HepG2 (cell line): ENCODE measurements at regions not wholly inside any gene's neighbourhood (a gene's known extent, or its start where the extent isn't known, plus 50 kb on each side); places are given as distances from the start of the nearest gene placed in this dataset.

ENCODE experiments used
- ATAC-seq: fragments of 200-7000 bp; cut with Tn5 transposase; 3 replicates; pipeline ENCODE4 v1.9.1; 2020; ENCODE audit warnings: mild to moderate bottlenecking, moderate library complexity
- BruUV-seq: library from RNA; stranded (reverse); fragments of 400-500 nt; replicated peaks from 2 replicates; lab custom pipeline; 2021; lab: Mats Ljungman, UMichigan
- CTCF ChIA-PET: fragments of 300-600 bp; formaldehyde crosslinking; extraction: SDS; loops from one replicate; lab custom pipeline; 2021; ENCODE audit warnings: low total read pairs, inconsistent platforms, low intra/inter-chr PET ratio; lab: Yijun Ruan, JAX
- POLR2A ChIA-PET: fragments of 350-600 bp; sonication (Branson Sonifier 250); formaldehyde crosslinking; loops from one replicate; lab custom pipeline; 2020; ENCODE audit warnings: antibody characterized with exemption, inconsistent platforms; lab: Yijun Ruan, JAX
- DNase-seq: peaks from one replicate; pipeline ENCODE4 v3.0.0-alpha.2; 2015; ENCODE audit warnings: low spot score
- FAIRE-seq: peaks from 3 replicates; lab custom pipeline; 2011; peaks lifted over from hg19 to GRCh38; lab: Jason Lieb, UNC
- H2AFZ ChIP-seq: one replicate; pipeline ENCODE4 v1.6.1; 2011; ENCODE audit warnings: low read length, inconsistent platforms
- H3K27ac ChIP-seq: fragments of 300-600 bp; 3 replicates; pipeline ENCODE4 v1.8.0; 2011; ENCODE audit warnings: mixed run types, mild to moderate bottlenecking, mixed read lengths, low read length, inconsistent platforms; ENCODE audit not compliant: insufficient read depth; ENCODE audit errors: extremely low read length
- H3K27me3 ChIP-seq, 2 experiments: fragments of 200-600 bp in 1 of 2; 2 replicates in 1 of 2; 3 replicates in 1 of 2; pipeline versions ENCODE4 v1.6.0 to v1.8.0; 2011; ENCODE audit warnings: low read length in 2 of 2, mild to moderate bottlenecking in 2 of 2, moderate library complexity in 2 of 2, inconsistent platforms in 1 of 2; ENCODE audit not compliant: insufficient read depth in 2 of 2, control insufficient read depth in 1 of 2
- H3K36me3 ChIP-seq, 2 experiments: fragments of 200-600 bp in 1 of 2; replicated peaks in 1 of 2; 2 replicates in 1 of 2; 3 replicates in 1 of 2; pipeline versions ENCODE4 v1.5.1 to v1.8.0; 2011; ENCODE audit warnings: low read length in 2 of 2, inconsistent platforms in 1 of 2; ENCODE audit not compliant: insufficient read depth in 2 of 2, control insufficient read depth in 1 of 2
- H3K4me1 ChIP-seq: 2 replicates; pipeline ENCODE4 v1.5.1; 2012; ENCODE audit warnings: low read length, inconsistent platforms; ENCODE audit not compliant: insufficient read depth
- H3K4me2 ChIP-seq: 2 replicates; pipeline ENCODE4 v1.6.0; 2011; ENCODE audit warnings: low read depth, low read length, inconsistent platforms
- H3K4me3 ChIP-seq, 3 experiments: fragments of 200-600 bp in 1 of 3; sonication (generic), shearing (Covaris generic) in 1 of 3; replicated peaks in 1 of 3; 2 replicates each; pipeline ENCODE4 v1.5.1; 2011 to 2016; ENCODE audit warnings: low read length in 3 of 3, inconsistent platforms in 2 of 3, low read depth in 2 of 3, mild to moderate bottlenecking in 2 of 3, control low read depth in 1 of 3, mixed read lengths in 1 of 3; ENCODE audit not compliant: insufficient read depth in 1 of 3
- H3K79me2 ChIP-seq: one replicate; pipeline ENCODE4 v1.6.1; 2011; ENCODE audit warnings: low read length, inconsistent platforms; ENCODE audit not compliant: insufficient read depth
- H3K9ac ChIP-seq: 2 replicates; pipeline ENCODE4 v1.6.0; 2011; ENCODE audit warnings: mild to moderate bottlenecking, low read depth, low read length, inconsistent platforms; ENCODE audit not compliant: insufficient read depth
- H3K9me3 ChIP-seq: 2 replicates; pipeline ENCODE4 v1.5.1; 2012; ENCODE audit warnings: mild to moderate bottlenecking, low read length
- H4K20me1 ChIP-seq: 2 replicates; pipeline ENCODE4 v1.6.0; 2011; ENCODE audit warnings: inconsistent platforms, mild to moderate bottlenecking, low read length, moderate library complexity; ENCODE audit not compliant: insufficient read depth
- CHD4 ChIP-seq: fragments of 200-600 bp; sonication (generic); IDR thresholded peaks from 2 replicates; pipeline ENCODE4 v1.7.0; 2017; ENCODE audit warnings: mild to moderate bottlenecking, low read length, borderline replicate concordance
- DMAP1 ChIP-seq: IDR thresholded peaks from 2 replicates; pipeline ENCODE4 v1.6.1; 2016
- KDM2A ChIP-seq: sonication (generic); formaldehyde crosslinking; IDR thresholded peaks from 2 replicates; pipeline ENCODE4 v1.4.0; 2020; ENCODE audit warnings: low read depth, missing genetic modification reagents, borderline replicate concordance
- NBN ChIP-seq: fragments of 450-650 bp; conservative IDR thresholded peaks from 2 replicates; pipeline ENCODE4 v1.6.1; 2017
- NRL ChIP-seq: sonication (generic); formaldehyde crosslinking; IDR thresholded peaks from 2 replicates; pipeline ENCODE4 v1.5.0; 2020; ENCODE audit warnings: missing genetic modification reagents, mild to moderate bottlenecking, moderate library complexity, borderline replicate concordance
- RARA ChIP-seq: IDR thresholded peaks from 2 replicates; pipeline ENCODE4 v1.6.1; 2016; ENCODE audit warnings: missing genetic modification reagents, missing compliant biosample characterization
- ZNF33B ChIP-seq: sonication (generic); formaldehyde crosslinking; IDR thresholded peaks from 2 replicates; pipeline ENCODE4 v1.5.1; 2020; ENCODE audit warnings: mild to moderate bottlenecking, missing genetic modification reagents
- WGBS: methylation state at CpG from one replicate; pipeline ENCODE4 v1.1.6; 2017; ENCODE audit warnings: low lambda C conversion rate; 5-methylcytosine and 5-hydroxymethylcytosine counted together
- in situ Hi-C: cut with HindIII; loops from 2 replicates; pipeline ENCODE4 v1.10.0; 2017; ENCODE audit warnings: low pct_unique_long_range_greater_than_20kb; ENCODE audit not compliant: extremely low pct_ligation_motif_present
- intact Hi-C: fragments of 100-400 bp; cut with micrococcal nuclease; formaldehyde crosslinking; loops from one replicate; pipeline ENCODE4 v1.10.0; 2022; ENCODE audit not compliant: unreplicated experiment
- TF ChIP-seq, protein P1 (sequence below): sonication (generic); formaldehyde crosslinking; IDR thresholded peaks from 2 replicates; pipeline ENCODE4 v1.5.1; 2020; ENCODE audit warnings: mild to moderate bottlenecking, missing genetic modification reagents, borderline replicate concordance
- TF ChIP-seq, protein P2 (sequence below): sonication (generic); formaldehyde crosslinking; IDR thresholded peaks from 2 replicates; pipeline ENCODE4 v1.5.1; 2020; ENCODE audit warnings: mild to moderate bottlenecking, moderate library complexity, missing genetic modification reagents

DNA sequence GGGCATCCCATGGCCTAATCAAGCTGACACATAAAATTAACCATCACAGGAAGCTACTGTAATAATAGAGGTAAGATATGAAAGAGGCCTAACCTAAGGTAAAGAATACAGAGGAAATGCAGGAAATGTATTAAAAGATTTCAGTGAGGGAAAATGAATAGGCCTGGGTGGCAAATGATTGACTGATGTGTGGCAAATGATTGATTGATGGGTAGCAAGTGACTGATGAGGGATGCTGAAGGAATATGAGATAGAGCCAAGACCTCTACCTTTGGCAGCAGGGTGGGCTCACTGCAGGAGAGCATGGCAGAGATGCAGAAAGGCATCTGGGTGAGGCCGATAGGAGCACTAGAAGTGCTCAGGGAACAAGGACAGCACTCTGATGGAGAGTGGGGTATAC is 172.9 kb downstream of the KCTD12 start:
- intact Hi-C loops = no loop called here

More for the DNA sequence above, 172.9 kb downstream of the KCTD12 start:
- BruUV-seq = no TSS peak
- Histone ChIP-seq H3K9ac (no peak overlapping the region), H3K27ac (no peak overlapping the region), H3K4me3 (no peak overlapping the region), H3K79me2 (no peaks in the 10 kb centered on the region), H3K4me2 (no peak overlapping the region), H3K4me1 (no peaks in the 10 kb centered on the region), H2AFZ (no peak overlapping the region), H4K20me1 (no peaks in the 10 kb centered on the region), H3K9me3 (no peaks in the 10 kb centered on the region), H3K27me3 (no peaks in the 10 kb centered on the region; a peak in 1 of 5 replicates), H3K36me3 (no peaks in the 10 kb centered on the region)
- ChIA-PET POLR2A (no interaction called here), CTCF (no interaction called here)
- no peak for FAIRE-seq
- WGBS = 0% methylated on average over 1 of the region's 1 CpG
- DNase-seq = no peak
- no peak for ATAC-seq
- in situ Hi-C loops = no loop called here
- TF ChIP-seq CHD4 (no peak), DMAP1 (CRISPR knock-in tag) (no peak), KDM2A (CRISPR knock-in tag) (no peak), NBN (no peak), ZNF33B (no peak), RARA (CRISPR knock-in tag) (no peak), NRL (CRISPR knock-in tag) (no peak)
- TF ChIP-seq, protein P1, sequence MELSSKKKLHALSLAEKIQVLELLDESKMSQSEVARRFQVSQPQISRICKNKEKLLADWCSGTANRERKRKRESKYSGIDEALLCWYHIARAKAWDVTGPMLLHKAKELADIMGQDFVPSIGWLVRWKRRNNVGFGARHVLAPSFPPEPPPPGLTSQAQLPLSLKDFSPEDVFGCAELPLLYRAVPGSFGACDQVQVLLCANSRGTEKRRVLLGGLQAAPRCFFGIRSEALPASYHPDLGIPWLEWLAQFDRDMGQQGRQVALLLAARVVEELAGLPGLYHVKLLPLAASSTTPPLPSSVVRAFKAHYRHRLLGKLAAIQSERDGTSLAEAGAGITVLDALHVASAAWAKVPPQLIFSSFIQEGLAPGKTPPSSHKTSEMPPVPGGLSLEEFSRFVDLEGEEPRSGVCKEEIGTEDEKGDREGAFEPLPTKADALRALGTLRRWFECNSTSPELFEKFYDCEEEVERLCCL (CRISPR knock-in tag) = no peak
- TF ChIP-seq, protein P2, sequence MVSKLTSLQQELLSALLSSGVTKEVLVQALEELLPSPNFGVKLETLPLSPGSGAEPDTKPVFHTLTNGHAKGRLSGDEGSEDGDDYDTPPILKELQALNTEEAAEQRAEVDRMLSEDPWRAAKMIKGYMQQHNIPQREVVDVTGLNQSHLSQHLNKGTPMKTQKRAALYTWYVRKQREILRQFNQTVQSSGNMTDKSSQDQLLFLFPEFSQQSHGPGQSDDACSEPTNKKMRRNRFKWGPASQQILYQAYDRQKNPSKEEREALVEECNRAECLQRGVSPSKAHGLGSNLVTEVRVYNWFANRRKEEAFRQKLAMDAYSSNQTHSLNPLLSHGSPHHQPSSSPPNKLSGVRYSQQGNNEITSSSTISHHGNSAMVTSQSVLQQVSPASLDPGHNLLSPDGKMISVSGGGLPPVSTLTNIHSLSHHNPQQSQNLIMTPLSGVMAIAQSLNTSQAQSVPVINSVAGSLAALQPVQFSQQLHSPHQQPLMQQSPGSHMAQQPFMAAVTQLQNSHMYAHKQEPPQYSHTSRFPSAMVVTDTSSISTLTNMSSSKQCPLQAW (CRISPR knock-in tag) = no peak
